22Rv1 (cell line): ENCODE measurements at regions not wholly inside any gene's neighbourhood (a gene's known extent, or its start where the extent isn't known, plus 50 kb on each side); places are given as distances from the start of the nearest gene placed in this dataset.

Experiments
- ZFX ChIP-seq: fragments of 450-650 bp; IDR thresholded peaks from 2 replicates; pipeline ENCODE4 v1.6.1; 2017; ENCODE audit warnings: antibody characterized with exemption, borderline replicate concordance
- TF ChIP-seq, protein P1 (sequence below): fragments of 450-650 bp; IDR thresholded peaks from 2 replicates; pipeline ENCODE4 v1.5.1; 2017; ENCODE audit warnings: mild to moderate bottlenecking

DNA sequence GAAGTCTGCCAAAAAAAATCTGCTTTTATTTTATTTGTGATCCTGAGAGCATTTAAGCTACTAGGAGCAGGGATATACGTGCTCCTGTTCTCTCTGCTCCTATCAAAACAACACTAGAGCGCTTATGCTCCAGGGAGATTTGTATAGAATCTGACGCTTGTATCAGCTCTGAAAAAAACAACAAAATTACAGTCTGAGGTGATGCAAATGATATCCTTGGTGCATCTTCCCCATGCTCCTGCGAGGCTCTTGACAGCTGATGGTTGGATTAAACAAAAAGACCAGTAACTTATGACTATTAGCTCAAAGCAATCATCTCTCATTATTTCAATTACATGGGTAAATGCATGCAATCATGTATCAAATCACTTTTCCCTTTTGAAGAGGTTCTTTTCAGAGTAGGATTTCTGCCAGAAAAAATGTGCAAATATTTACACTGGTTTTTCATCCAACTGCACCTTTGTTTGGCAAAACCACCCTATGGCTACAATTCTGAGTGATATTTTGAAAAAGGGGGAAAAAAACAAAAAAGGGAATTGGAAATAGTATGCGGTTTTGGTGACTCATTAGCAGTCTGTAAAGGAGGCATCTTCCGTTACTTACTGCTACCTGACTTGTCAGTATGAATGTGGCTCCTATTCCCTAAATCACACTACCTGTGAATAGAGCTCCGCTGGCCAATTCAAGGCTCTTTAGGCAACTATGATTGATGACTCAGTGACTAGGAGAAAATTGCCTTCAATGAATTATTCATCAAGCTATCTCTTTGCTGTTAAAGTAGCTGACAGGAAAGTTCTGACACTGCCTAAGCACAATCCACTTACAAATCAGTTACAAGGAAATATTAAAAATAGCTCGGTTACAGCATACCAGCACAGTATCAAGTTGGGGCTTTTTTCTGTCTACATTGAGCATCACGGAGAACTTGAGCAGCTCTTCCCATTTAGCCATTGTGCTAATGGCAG lies 450.0 kb downstream of the FOXG1 start:
- TF ChIP-seq, protein P1, sequence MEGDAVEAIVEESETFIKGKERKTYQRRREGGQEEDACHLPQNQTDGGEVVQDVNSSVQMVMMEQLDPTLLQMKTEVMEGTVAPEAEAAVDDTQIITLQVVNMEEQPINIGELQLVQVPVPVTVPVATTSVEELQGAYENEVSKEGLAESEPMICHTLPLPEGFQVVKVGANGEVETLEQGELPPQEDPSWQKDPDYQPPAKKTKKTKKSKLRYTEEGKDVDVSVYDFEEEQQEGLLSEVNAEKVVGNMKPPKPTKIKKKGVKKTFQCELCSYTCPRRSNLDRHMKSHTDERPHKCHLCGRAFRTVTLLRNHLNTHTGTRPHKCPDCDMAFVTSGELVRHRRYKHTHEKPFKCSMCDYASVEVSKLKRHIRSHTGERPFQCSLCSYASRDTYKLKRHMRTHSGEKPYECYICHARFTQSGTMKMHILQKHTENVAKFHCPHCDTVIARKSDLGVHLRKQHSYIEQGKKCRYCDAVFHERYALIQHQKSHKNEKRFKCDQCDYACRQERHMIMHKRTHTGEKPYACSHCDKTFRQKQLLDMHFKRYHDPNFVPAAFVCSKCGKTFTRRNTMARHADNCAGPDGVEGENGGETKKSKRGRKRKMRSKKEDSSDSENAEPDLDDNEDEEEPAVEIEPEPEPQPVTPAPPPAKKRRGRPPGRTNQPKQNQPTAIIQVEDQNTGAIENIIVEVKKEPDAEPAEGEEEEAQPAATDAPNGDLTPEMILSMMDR, result no peak
- TF ChIP-seq ZFX, result no peak
